Thyroid gland (tissue), 4 donors: ENCODE measurements at regions not wholly inside any gene's neighbourhood (a gene's known extent, or its start where the extent isn't known, plus 50 kb on each side); places are given as distances from the start of the nearest gene placed in this dataset.
A peak's percentile ranks its signal among the peaks of the same experiment; 100 is the strongest.

ENCODE experiments used
- DNase-seq, 2 donors: peaks; one replicate each; pipeline ENCODE4 v3.0.0-alpha.2; 2019
- H3K27ac ChIP-seq, 3 donors: fragments of 200-600 bp; sonication (generic); 1 replicate in 2 of 3; 2 replicates in 1 of 3; pipeline ENCODE4 v1.5.1; 2016 to 2019; ENCODE audit warnings: mild to moderate bottlenecking in 1 of 3, moderate library complexity in 1 of 3
- H3K27me3 ChIP-seq: fragments of 200-600 bp; sonication (generic); one replicate; pipeline ENCODE4 v1.5.1; 2019
- H3K36me3 ChIP-seq, 2 donors: fragments of 200-600 bp; sonication (generic); one replicate each; pipeline ENCODE4 v1.5.1; 2016 to 2019
- H3K4me1 ChIP-seq, 2 donors: fragments of 200-600 bp; sonication (generic); one replicate each; pipeline ENCODE4 v1.5.1; 2017 to 2019
- H3K4me3 ChIP-seq, 3 donors: fragments of 200-600 bp; sonication (generic); replicated peaks in 1 of 3; 1 replicate in 2 of 3; 2 replicates in 1 of 3; pipeline ENCODE4 v1.5.1; 2016; ENCODE audit warnings: mild to moderate bottlenecking in 1 of 3
- H3K9me3 ChIP-seq: fragments of 200-600 bp; sonication (generic); one replicate; pipeline ENCODE4 v1.5.1; 2017
- CTCF ChIP-seq, 6 experiments: fragments of 200-600 bp in 3 of 6; fragments of 450-650 bp in 3 of 6; sonication (generic) in 3 of 6; IDR thresholded peaks; one replicate each; pipeline ENCODE4 v1.5.1; 2016 to 2019; ENCODE audit warnings: antibody characterized with exemption in 6 of 6, mild to moderate bottlenecking in 2 of 6, inconsistent platforms in 1 of 6, moderate library complexity in 1 of 6
- POLR2A ChIP-seq, 2 donors: fragments of 450-650 bp; IDR thresholded peaks; one replicate each; pipeline ENCODE4 v1.6.1; 2017; ENCODE audit warnings: antibody characterized with exemption in 2 of 2, mild to moderate bottlenecking in 2 of 2, moderate library complexity in 1 of 2
- WGBS, 2 donors: methylation state at CpG; one replicate each; pipeline ENCODE4 v1.1.5; 2017; 5-methylcytosine and 5-hydroxymethylcytosine counted together
- intact Hi-C: fragments of 100-400 bp; cut with DNase I; formaldehyde crosslinking; loops from one replicate; pipeline ENCODE4 v1.15.1; 2023

GRCh38 chr9:129253803-129254381, 75.8 kb upstream of the IER5L start:
- Histone ChIP-seq H3K9me3 (no peaks in the 10 kb centered on the region), H3K36me3 (no peaks in the 10 kb centered on the region), H3K4me3 (no peak overlapping the region), H3K4me1 (peaks cover 5 to 8% of the 10 kb centered on the region in 2 donors), H3K27ac (peak overlapping the region in 1 of 3 donors; percentile 18), H3K27me3 (no peaks in the 10 kb centered on the region)
- DNase-seq, result no peak
- WGBS, 2 donors, result 55 to 56% methylated on average over 9 to 23 of the region's 23 CpGs
- intact Hi-C loops, result no loop called here
- TF ChIP-seq CTCF (IDR thresholded peaks at IDR 0.05), result no peak
- TF ChIP-seq POLR2A (IDR thresholded peaks at IDR 0.05), result no peak

GRCh38 chr9:129252937-129253802, 75.1 kb upstream of the IER5L start:
- no peaks in the 10 kb centered on the region for H3K9me3 ChIP-seq
- H3K27ac ChIP-seq, result peak overlapping the region in 1 of 3 donors; percentile 18
- DNase-seq, result no peak
- peaks cover 0 to under 1% of the 10 kb centered on the region in 2 donors for H3K4me1 ChIP-seq
- intact Hi-C loops, result no loop called here
- TF ChIP-seq POLR2A (IDR thresholded peaks at IDR 0.05), result no peak
- TF ChIP-seq CTCF (IDR thresholded peaks at IDR 0.05), result no peak
- no peak overlapping the region for H3K4me3 ChIP-seq
- 67 to 72% methylated on average over 17 to 23 of the region's 28 CpGs for WGBS, 2 donors
- H3K27me3 ChIP-seq, result no peaks in the 10 kb centered on the region
- no peaks in the 10 kb centered on the region for H3K36me3 ChIP-seq

GRCh38 chr9:129250786-129251185, 72.7 kb upstream of the IER5L start:
- WGBS, 2 donors, result 61 to 62% methylated on average over 2 of the region's 2 CpGs
- DNase-seq, result no peak
- intact Hi-C loops, result no loop called here
- no peak overlapping the region for H3K4me3 ChIP-seq
- H3K9me3 ChIP-seq, result no peaks in the 10 kb centered on the region
- TF ChIP-seq POLR2A (IDR thresholded peaks at IDR 0.05) (no peak), CTCF (IDR thresholded peaks at IDR 0.05) (no peak)
- H3K36me3 ChIP-seq, result no peaks in the 10 kb centered on the region
- no peaks in the 10 kb centered on the region for H3K27me3 ChIP-seq
- no peak overlapping the region for H3K27ac ChIP-seq
- H3K4me1 ChIP-seq, result no peaks in the 10 kb centered on the region

GRCh38 chr9:129247285-129248153, 69.5 kb upstream of the IER5L start:
- Histone ChIP-seq H3K36me3 (no peaks in the 10 kb centered on the region), H3K27me3 (no peaks in the 10 kb centered on the region), H3K9me3 (no peaks in the 10 kb centered on the region), H3K4me3 (no peak overlapping the region), H3K4me1 (no peaks in the 10 kb centered on the region), H3K27ac (no peak overlapping the region)
- intact Hi-C loops, result no loop called here
- no peak for TF ChIP-seq CTCF (IDR thresholded peaks at IDR 0.05)
- no peak for TF ChIP-seq POLR2A (IDR thresholded peaks at IDR 0.05)
- no peak for DNase-seq
- WGBS, 2 donors, result 92 to 93% methylated on average over 9 to 13 of the region's 13 CpGs
